Transverse colon (tissue), 4 donors: ENCODE measurements at regions not wholly inside any gene's neighbourhood (a gene's known extent, or its start where the extent isn't known, plus 50 kb on each side); places are given as distances from the start of the nearest gene placed in this dataset.

Source experiments
- DNase-seq: peaks from one replicate; pipeline ENCODE4 v3.0.0-alpha.2; 2019
- H3K27ac ChIP-seq, 4 donors: fragments of 200-600 bp; sonication (generic); 2 replicates each; pipeline ENCODE4 v1.5.1; 2016 to 2018; ENCODE audit warnings: inconsistent platforms in 4 of 4
- H3K27me3 ChIP-seq: fragments of 200-600 bp; sonication (generic); 2 replicates; pipeline ENCODE4 v1.5.1; 2017; ENCODE audit warnings: inconsistent platforms
- H3K36me3 ChIP-seq, 4 donors: fragments of 200-600 bp; sonication (generic); 2 replicates each; pipeline ENCODE4 v1.5.1; 2017 to 2019; ENCODE audit warnings: inconsistent platforms in 4 of 4
- H3K4me1 ChIP-seq, 4 donors: fragments of 200-600 bp; sonication (generic); 2 replicates each; pipeline ENCODE4 v1.5.1; 2017 to 2020; ENCODE audit warnings: inconsistent platforms in 4 of 4
- H3K4me3 ChIP-seq, 4 donors: fragments of 200-600 bp; sonication (generic); 1 replicate in 1 of 4; 2 replicates in 3 of 4; pipeline versions ENCODE4 v1.5.1 to v1.6.1; 2017 to 2019; ENCODE audit warnings: inconsistent platforms in 4 of 4
- H3K9me3 ChIP-seq, 2 donors: fragments of 200-600 bp; sonication (generic); 2 replicates each; pipeline ENCODE4 v1.5.1; 2017 to 2019; ENCODE audit warnings: inconsistent platforms in 2 of 2
- CTCF ChIP-seq, 5 experiments: fragments of 200-600 bp in 3 of 5; fragments of 450-650 bp in 2 of 5; sonication (generic) in 3 of 5; IDR thresholded peaks; 1 replicate in 2 of 5; 2 replicates in 3 of 5; pipeline ENCODE4 v1.5.1; 2016 to 2017; ENCODE audit warnings: antibody characterized with exemption in 5 of 5, inconsistent platforms in 3 of 5, mild to moderate bottlenecking in 2 of 5, moderate library complexity in 1 of 5
- EP300 ChIP-seq: sonication (generic); formaldehyde crosslinking; IDR thresholded peaks from one replicate; pipeline ENCODE4 v1.6.1; 2017; ENCODE audit warnings: antibody characterized with exemption, low read depth
- POLR2A ChIP-seq: fragments of 450-650 bp; IDR thresholded peaks from one replicate; pipeline ENCODE4 v1.6.1; 2016; ENCODE audit warnings: antibody characterized with exemption, mild to moderate bottlenecking, moderate library complexity
- POLR2AphosphoS5 ChIP-seq, 3 donors: sonication (generic); formaldehyde crosslinking; IDR thresholded peaks; one replicate each; pipeline ENCODE4 v1.6.1; 2016; ENCODE audit warnings: antibody characterized with exemption in 3 of 3
- WGBS, 2 donors: methylation state at CpG; one replicate each; pipeline ENCODE4 v1.1.5; 2018; ENCODE audit warnings: low coverage in 1 of 2; 5-methylcytosine and 5-hydroxymethylcytosine counted together
- in situ Hi-C, 4 donors: fragments of 200-750 bp; cut with MboI; loops; one replicate each; pipeline versions ENCODE4 v1.15.0 to v1.15.1; 2017; ENCODE audit warnings: low sequenced_read_pairs in 3 of 4, low pct_ligation_motif_present in 1 of 4, low pct_unique_long_range_greater_than_20kb in 1 of 4
- intact Hi-C: fragments of 100-400 bp; cut with DNase I; formaldehyde crosslinking; loops from one replicate; pipeline ENCODE4 v1.15.1; 2023; ENCODE audit warnings: low total_unique reads

- Histone ChIP-seq H3K27me3 (no peaks in the 10 kb centered on the region), H3K9me3 (no peaks in the 10 kb centered on the region), H3K36me3 (no peaks in the 10 kb centered on the region), H3K27ac (no peak overlapping the region), H3K4me3 (no peak overlapping the region), H3K4me1 (peaks cover 0 to 5% (median 0%) of the 10 kb centered on the region in 4 donors)
- intact Hi-C loops = no loop called here
- DNase-seq = no peak
- in situ Hi-C loops = no loop called here
- 82 to 85% methylated on average over 5 of the region's 5 CpGs for WGBS, 2 donors
- TF ChIP-seq CTCF (IDR thresholded peaks at IDR 0.05) = no peak
- TF ChIP-seq EP300 = no peak
- TF ChIP-seq POLR2A = no peak
- no peak for TF ChIP-seq POLR2AphosphoS5 (IDR thresholded peaks at IDR 0.05)
These were observed 247.4 kb upstream of the NR5A2 start for GRCh38 chr1:199780091-199780490.

- TF ChIP-seq POLR2A (no peak), POLR2AphosphoS5 (IDR thresholded peaks at IDR 0.05) (no peak), CTCF (IDR thresholded peaks at IDR 0.05) (no peak), EP300 (no peak)
- intact Hi-C loops = no loop called here
- Histone ChIP-seq H3K9me3 (no peaks in the 10 kb centered on the region), H3K27me3 (no peaks in the 10 kb centered on the region), H3K4me3 (no peak overlapping the region), H3K36me3 (no peaks in the 10 kb centered on the region), H3K27ac (no peak overlapping the region), H3K4me1 (peaks cover 0 to 5% (median 0%) of the 10 kb centered on the region in 4 donors)
- 84 to 96% methylated on average over 2 of the region's 2 CpGs for WGBS, 2 donors
- no peak for DNase-seq
- in situ Hi-C loops = no loop called here
These were observed 246.4 kb upstream of the NR5A2 start for GRCh38 chr1:199780948-199781670.

GRCh38 chr1:199784138-199784895, 243.2 kb upstream of the NR5A2 start:
- Histone ChIP-seq H3K27me3 (no peaks in the 10 kb centered on the region), H3K9me3 (no peaks in the 10 kb centered on the region), H3K4me1 (no peaks in the 10 kb centered on the region), H3K4me3 (no peak overlapping the region), H3K36me3 (no peaks in the 10 kb centered on the region), H3K27ac (no peak overlapping the region)
- WGBS, 2 donors = 42 to 50% methylated on average over 2 of the region's 2 CpGs
- DNase-seq = no peak
- TF ChIP-seq POLR2A (no peak), CTCF (IDR thresholded peaks at IDR 0.05) (no peak), POLR2AphosphoS5 (IDR thresholded peaks at IDR 0.05) (no peak), EP300 (no peak)
- in situ Hi-C loops (no loop called here), intact Hi-C loops (no loop called here)

DNA sequence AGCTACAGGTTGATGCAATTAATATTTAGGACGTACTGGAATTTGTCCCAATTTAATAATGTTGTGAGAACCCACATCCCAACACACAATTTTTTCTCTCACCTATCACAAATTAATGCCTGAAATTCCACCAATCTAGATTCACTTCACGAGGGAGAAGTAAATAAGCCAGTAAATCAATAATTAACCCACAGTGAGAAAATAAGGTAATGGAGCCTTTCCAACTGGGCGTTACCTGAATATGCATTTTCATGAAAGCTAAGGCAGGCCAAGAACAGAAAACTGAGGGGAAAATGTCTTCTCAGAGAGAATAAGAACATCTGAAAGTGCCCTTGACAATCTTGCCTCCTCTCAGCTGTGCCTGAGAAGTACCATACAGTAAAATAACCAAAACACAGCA, 240.8 kb upstream of the NR5A2 start:
- H3K9me3 ChIP-seq = no peaks in the 10 kb centered on the region
- no peak for TF ChIP-seq EP300
- TF ChIP-seq POLR2A = no peak
- no peak for TF ChIP-seq POLR2AphosphoS5 (IDR thresholded peaks at IDR 0.05)
- TF ChIP-seq CTCF (IDR thresholded peaks at IDR 0.05) = no peak
- H3K36me3 ChIP-seq = no peaks in the 10 kb centered on the region
- no peaks in the 10 kb centered on the region for H3K27me3 ChIP-seq
- no peaks in the 10 kb centered on the region for H3K4me1 ChIP-seq
- in situ Hi-C loops = no loop called here
- intact Hi-C loops = no loop called here
- no peak overlapping the region for H3K27ac ChIP-seq
- WGBS, 2 donors = 60 to 73% methylated on average over 3 of the region's 3 CpGs
- DNase-seq = no peak
- H3K4me3 ChIP-seq = no peak overlapping the region
